ENCODE measurements at regions not wholly inside any gene's neighbourhood (a gene's known extent, or its start where the extent isn't known, plus 50 kb on each side); places are given as distances from the start of the nearest gene placed in this dataset.

DNA sequence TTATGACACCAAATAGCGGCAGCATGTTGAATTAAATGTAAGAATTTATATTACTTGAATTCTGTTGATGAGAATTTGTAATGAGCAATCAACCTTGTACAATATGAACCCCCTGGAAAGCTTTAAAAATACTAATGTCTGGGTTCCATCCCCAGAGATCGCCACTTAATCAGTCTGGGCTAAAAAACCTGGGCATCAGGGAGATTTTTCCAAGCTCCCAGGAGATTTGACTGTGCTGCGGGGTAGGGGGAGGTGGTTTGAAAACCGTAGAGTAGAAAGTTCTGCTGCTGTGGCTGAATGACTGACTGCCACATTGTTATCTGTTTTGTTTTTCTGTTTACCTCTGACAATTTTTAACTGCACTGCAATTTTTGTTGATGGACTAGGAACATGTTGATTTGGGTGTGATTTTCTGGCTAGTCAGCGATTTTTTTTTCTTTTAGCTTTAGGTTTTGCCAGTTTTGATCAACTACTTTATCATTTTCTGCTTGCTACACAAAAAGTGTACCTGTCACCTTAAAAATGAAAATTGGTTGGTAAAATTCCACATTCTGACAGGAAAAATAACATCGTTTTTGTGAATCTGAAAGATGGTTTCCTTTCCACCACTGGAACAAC is 79.3 kb downstream of the PCTP start:
- no peak for DNase-seq

DNA sequence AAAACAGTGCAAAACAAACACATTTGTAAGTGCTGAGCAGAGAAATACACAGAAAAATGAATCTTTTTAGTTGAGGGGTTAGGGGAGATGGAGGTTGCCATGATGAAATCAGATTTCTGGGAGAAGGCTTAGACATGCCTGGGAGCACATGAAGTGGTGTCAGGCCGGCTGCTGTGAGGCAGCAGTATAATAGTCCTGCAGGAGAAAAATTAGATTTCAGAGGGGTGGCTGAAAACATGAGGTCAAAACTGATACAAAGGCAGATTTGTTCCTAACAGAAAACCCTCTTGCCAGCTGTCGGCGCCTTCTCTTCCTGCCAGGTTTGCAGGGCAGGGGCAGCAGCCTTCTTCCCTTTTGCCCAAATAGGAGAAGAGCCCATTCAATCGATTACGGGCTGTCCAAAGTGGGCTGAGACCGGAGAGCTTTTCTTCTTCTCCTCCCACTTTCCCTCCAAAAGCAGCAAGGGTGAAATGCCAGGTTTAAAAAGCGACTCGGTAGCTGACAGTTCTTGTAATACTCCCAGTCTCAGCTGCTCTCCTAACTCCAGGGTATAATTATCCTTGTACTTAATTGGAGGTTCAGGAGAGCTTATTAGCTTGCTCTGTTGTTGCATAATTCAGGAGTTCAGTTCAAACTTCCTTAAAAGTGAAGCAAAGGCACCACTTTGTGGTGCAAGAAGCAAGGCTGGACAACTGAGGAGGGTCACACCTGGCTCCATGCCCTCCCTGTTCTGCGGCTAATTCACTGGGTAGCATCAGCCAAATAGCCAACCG is 80.0 kb downstream of the PCTP start:
- DNase-seq, result no peak

DNA sequence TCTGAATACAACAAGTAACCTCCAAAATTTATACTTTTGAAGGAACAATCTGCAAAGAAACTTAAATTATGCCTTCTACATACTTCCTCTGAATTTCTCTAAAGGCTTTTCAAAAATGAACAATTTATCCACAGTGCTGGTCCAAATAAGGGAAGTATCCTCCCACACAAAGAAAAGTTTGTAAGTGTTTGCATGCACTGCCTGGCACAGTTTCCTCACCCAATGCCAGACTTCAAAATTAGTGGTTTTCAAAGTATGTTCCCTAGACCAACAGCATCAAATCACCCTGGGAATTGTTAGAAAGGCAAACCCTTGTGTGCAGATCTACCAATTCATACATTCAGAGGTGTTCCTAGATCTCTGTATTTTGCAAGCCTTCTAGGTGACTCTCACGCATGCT is 82.5 kb downstream of the PCTP start:
- DNase-seq, result no peak

DNA sequence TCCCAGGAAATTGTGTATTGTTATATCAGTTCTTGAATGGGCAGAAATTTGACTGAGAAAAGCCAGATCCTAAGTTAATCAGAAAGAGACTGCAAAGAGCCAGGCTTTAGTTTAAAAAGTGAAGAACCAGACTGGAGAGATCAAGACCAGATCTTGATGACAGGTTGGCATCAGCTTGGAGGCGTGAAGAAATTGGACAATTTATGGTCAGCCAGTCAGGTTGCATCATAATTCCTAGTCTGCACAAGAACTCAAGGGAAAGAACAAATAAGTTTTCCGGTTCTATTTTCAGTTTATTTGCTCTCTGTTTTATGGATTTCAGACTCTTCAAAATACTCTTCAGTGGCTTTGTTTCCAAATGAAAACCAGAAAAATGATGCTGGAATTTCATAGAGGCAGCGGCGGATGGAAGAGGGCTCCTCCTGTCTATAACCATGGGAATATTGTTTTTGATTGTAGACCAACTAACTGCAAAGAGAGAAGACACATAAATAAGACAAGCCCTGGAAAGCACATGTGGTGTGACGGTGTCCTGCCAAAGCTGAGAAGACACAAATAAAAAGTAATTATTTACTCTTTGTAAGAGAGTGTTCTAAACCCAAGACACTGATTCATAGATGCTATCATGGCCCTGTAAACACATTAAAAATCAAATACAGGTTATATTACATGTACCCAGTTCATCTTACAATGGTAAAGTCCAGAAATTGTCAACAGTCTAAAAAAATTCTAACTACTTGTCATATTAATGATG is 91.7 kb downstream of the PCTP start:
- no peak for DNase-seq

DNA sequence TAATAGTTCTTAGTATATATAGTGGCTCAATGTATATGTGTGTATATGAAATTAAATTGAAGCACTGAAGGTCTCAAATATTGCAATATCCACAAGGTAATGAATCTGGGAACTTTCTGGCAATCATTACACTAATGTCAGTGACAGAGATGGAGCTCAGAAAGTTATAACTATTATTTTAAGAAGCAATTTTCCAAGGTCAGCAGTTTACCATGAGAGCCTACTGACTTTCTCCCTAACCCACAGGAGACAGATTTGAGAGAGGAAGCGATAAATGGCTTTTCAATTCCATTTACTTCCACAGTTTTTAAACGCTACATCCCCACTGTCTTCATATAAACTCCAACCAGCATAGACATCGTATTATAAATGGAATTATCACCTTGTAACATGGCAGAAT is 92.9 kb downstream of the PCTP start:
- DNase-seq, result no peak

DNA sequence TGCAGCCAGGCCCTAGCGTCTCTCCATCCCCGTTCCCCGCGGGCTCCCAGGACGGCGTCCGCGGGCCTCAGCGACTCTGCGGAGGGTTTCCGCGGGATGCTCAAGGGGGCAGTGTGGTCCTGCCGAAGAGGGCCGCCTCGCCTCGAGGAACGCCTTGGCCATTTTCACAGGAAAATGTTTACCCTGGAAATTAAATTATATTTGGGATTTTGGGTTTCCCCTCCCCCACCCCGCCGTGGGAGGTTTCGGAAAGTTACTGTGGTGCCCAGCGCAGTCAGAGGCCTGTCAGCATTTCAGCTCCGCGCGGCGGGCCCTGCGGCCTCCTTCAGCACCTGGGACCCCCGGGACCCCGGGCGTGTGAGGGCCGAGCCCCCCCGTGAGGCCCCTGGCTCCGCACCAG is 94.5 kb downstream of the PCTP start:
- DNase-seq, result peak in 1 of 2 experiments; percentile 26

DNA sequence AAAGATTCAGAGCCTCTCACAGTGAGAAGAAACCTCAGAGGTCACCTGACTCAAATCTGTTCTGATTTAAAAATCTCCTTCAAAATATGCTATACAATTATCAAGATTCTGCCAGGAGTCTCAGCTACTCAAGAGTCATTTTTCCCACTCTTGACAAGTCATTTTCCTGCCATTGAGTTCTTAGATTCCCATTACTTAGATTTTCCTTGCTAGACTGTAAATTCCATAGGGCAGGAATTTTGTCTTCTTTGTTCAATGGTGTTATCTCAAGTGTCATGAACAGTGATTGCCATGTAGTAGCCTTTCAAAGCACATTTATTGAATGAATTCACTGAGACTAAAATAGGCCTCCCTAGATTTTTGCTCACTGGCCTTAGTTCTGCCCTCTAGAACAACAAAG is 95.9 kb downstream of the PCTP start:
- DNase-seq, result no peak

DNA sequence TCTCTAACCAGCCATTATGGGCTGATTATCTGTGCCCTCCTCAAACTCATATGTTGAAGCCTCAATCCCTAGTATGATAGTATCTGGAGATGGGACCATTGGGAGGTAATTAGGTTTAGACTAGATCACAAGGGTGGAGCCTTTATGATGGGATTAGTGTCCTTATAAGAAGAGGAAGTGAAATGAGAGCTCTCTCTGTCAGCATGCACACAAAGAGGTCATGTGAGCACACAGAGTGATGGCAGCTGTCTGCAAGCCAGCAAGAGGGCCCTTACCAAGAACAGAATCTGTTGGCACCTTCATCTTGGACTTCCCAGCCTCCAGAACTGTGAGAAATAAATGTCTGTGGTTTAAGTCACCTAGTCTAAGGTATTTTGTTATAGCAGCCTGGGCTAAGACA is 101.9 kb downstream of the PCTP start:
- no peak for DNase-seq

DNA sequence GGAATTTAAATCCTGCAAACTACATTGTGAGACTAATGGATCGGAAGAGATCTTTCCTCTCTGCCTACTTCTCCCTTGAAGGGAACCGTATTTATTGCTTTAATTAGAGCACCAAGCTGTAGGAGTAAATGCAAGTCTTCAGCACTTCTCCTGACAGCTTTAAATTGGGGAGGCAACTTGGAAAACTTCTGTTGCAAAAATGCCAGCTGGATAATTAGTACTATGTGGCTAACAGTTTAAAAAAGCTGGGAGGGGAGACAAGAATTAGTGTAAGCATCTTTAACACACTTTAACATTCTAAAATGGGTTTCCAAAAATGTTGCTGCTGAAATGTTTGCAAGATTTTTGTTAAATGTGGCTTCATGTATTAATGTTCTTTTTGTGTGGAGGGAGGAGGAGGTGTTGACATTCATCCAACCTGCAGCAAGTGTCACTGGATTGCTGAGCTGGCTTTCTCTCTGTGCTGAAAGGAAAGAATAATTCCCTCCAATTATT is 108.5 kb downstream of the PCTP start:
- no peak for DNase-seq

DNA sequence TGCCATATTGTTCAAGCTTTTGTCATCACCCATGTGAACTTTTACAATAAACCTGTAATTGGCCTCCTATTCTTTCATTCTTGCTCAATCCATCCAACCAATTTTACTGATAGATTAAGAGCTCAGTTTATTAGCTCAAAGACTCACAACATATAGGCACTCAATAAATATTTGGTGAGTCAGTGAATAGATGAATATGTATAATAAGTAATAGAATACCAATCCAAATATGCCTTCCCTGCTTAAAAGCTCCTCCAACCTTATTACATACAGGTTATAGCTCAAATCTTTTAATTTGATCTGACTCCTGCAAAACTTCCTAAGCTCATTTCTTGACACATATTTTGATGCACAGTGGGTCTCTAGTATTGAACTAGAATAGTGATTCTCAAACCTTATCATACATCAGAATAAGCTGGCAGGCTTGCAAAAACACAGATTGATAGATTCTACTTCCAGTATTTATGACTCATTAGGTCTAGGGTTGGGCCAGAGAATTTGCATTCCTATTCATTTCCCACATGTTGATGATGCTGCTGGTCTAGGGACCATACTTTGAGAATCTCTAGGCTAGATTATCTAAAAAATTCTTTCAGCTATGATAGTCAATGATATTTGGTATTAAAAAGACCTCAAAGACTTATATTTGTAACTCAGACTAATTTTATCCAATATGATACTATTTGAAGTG is 114.4 kb downstream of the PCTP start:
- DNase-seq, result no peak

DNA sequence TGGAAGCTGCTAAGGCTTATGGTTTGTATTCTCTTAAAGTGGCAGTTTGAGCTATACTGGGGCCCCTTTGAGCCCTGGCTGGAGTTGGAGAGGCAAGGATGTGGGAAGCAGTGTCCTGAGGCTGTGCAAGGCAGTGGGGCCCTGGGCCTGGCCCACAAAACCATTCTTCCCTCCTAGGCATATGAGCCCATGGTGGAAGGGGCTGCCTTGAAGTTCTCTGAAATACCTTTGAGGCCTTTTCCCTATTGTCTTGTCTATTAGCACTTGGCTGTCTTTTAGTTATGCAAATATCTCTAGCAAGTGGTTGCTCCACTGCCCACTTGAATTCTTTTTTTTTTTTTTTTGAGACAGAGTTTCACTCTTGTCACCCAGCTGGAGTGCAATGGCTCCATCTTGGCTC is 119.2 kb downstream of the PCTP start:
- no peak for DNase-seq

DNA sequence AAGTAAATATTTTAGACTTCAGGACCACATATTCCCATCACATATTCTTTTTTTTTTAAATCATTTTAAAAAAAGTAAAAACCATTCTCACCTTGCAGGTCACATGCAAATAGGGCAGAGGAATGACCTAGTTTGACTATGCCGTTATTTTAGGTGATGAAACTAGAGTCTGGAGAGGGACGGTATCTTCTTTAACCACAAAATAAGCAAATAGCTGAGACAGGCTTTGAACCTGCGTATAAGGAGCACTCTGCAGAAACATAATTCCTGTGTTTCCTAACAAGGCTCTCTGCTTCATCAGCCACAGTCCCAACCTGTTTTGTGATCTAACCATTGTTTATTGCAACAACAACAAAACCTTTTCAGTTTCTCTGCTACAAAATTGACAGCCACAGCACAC is 121.5 kb downstream of the PCTP start:
- DNase-seq, result no peak

DNA sequence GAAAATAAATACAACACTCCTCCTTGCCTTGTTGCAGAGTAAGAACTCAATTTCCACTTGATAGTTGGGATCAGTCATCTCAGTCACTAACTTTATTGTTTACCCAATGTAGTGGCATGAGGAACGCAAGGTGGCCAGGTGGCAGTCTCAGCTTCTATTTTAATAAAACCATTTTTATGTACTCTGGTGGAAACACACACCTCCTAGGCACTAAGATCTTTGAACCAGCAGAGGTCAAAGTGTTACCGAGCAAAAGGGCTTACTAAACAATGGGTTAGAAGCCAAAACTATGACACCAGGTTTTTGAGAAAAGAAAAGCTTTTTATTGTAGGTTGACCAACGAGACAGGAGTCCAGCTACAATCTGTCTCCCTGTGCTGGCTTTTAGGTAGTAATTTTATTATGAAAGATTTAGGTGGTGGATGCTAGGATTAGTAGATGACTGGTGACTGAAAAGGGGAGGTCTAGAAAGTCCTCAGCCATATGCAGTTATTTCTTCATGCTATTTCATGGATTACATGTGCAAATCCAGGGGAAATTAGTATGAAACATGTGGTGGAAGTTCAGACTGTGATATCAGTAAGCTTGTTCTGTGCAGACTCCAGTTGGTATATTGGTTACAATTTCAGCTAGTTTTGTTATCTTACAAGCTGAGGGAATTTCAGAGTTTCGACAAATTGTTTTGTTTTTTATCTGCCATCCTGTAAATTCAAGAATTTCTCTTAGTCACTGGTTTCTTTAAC is 122.3 kb downstream of the PCTP start:
- DNase-seq, result no peak

DNA sequence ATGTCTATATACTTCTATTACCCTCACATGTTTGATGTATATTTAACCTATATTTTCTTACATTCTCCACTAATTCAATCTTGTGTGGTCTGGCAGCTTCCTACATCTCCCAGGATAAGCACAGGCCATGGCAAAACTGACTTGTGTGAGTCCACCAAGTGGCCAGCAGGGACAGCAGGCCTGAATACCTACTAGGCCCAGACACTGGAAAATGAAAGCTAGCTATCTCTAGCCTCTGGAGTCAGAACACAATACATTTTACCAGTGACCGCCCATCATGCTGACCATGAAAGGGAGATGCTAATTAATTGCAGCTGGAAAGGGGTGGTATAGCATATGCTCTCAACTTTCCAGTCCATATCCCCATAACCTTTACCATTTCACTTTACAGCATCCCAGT is 132.3 kb downstream of the PCTP start:
- no peak for DNase-seq

DNA sequence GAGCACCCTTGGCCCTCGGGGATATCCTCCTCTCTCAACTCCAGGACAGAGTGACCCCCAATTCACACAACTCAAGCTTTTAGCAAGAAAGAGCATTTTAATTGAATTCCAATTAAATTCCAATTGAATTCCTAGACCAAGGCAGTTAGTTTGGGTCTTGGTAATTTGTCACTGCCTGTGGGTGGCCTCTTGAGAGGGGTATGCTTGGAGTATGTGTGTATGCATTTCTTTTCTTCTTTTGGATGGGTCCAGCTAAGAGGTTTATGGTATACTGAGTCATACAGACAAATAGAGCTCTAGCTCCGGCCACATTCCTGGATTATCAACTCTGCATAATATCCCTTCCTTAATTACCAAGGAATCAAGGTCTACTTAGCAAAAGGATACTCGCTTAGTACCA is 136.7 kb downstream of the PCTP start:
- no peak for DNase-seq

DNA sequence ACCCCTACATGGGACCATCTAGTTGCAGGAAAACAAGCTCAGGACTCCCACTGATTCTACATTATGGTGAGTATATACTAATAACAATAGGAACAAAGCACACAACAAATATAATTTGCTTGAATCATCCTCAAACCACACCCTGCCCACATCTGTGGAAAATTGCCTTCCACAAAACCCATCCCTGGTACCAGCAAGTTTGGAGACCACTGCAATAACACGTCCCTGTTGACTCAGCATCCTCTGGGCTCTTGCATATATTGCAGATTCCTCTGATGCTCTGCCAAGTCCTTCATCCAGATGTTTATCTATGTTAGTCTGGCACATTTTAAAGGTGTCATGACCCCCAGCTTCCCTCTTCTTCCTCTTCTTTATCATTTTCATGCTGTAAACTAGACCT is 138.4 kb downstream of the PCTP start:
- DNase-seq, result no peak

DNA sequence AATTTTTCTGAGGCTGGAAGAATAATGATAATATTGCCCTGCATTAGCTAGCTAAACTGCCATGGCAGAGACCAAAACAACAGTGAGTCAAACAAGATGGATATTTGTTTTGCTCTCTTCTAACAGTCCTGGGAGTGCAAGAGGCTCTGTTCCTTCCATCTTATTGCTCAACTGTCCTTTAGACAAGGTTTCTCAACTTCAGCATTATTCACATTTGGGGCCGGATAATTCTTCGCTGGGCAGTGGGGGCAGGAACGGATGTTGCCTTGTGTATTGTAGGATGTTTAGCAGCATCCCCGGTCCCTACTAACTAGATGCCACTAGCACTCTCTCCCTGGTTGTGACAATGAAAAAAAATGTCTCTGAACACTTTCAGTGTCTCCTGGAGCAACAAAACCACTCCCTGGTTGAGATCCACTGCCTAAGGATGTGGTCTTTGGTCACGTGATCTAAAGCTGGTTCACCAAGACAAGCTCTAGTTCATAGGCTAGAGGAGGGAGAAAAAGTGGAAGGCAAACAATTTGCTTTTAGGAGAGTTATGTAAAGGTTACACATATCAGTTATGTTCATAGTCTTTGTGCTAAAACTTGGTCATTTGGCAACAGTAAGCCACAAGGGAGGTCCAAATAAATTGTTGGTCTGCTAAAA is 144.4 kb downstream of the PCTP start:
- DNase-seq, result no peak

DNA sequence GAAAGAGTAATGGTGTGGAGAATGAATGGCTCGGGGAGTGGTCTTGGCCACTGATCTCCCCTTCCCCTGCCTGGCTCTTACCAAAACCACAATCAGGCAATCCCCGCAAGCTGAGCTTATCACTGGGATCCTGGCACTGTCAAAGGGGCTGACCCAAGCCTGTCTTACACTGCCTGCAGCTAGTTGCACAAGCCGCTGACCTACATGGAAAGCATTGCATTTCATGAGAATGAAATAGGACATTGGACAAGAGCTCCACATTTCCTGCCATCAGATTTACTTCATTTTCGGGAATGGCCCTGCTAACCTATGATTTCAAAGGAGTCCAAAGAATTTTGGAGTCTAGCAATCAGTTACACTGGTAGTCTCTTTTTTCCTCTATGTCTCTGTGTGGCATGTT is 146.4 kb downstream of the PCTP start:
- no peak for DNase-seq

DNA sequence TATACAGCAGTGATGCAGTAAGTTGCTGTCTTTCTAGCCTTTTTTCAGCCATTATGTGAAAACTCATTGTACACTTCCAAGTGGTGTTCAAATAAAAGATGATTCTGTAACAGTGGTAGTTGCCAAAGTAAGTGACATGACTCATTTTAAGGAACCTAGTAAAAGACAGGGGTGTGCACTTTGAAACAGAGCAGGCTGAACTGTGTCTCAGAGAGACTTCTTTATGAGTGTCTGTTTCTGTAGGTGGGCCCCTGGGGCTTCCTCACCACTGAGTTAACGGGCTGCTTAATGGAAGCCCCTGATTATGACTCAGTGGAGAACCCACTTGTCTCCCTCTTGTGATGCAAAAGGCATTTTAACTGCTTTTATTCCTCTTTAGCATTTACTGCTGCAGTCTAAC is 147.3 kb downstream of the PCTP start:
- DNase-seq, result no peak

DNA sequence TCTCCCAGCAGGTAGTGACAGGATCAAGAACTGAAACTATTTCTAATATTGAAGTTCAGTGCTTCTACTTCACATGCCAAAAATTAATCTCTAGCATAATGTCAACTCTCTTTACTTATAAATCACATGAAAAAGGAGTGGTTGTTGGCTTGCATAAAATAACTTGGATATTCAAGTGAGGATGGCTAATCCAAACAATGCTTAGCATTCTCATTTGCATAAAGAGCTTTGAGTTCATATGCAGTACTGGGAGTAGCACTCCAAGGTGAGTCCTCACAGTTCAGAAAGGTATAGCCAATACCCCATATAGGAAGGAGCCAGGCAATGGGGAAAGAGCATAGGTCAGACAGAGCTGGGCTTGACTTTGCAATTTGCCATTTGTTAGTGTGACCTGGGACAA is 149.3 kb downstream of the PCTP start:
- DNase-seq, result no peak

DNA sequence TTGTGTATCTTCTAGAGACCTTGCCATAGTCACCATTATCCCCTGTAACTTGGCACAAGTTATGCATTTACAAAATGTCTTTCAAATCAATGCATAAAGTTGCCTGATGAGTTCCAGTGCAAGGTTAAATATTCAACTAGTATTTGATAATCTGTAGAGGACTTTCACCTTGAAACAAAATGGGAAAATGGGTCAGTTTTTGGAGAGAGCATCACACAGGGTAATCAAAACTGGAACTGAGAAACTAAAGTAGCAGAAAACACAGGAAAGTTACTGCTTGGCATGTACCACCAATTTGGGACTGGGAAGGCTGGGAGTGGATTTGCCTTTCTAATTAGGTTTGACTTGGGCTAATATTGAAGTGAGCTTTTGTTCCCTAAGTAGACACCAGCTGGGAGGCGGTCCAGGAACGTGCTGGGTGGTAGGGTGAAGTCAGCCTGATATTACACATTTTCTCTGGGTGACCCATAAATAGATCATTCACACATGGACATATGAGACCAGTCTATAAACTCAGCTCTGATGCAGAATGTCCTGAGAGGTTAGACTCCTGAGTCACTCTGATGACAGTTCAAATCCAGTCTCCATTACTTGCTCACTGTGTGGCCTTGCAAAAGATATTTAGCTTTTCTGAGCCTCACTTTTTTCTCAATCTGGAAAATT is 152.3 kb downstream of the PCTP start:
- no peak for DNase-seq

DNA sequence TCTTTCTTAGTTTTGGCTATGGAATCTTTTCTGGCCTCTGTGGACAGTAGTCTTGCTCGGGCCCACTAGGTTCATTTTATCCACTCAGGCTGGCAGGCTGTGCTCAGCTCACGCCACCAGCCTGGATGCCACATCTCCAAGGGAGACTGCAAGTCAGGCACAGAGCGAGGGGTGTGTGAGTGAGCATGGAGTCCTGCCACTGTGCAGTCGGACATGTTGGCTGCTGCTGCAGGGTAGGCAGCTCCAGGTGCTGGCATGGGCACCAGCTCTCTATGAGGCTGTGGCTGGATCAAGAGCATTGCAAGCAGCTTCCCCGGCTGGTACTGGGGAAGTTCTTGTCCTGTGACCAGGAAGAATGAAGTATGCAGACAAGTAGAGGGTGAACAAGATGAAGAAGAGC is 158.9 kb downstream of the PCTP start:
- DNase-seq, result no peak
